Testis (tissue), 2 donors: ENCODE measurements at regions not wholly inside any gene's neighbourhood (a gene's known extent, or its start where the extent isn't known, plus 50 kb on each side); places are given as distances from the start of the nearest gene placed in this dataset.

Source experiments
- CTCF ChIP-seq, 3 experiments: fragments of 450-650 bp in 2 of 3; fragments of 200-600 bp in 1 of 3; sonication (generic) in 1 of 3; IDR thresholded peaks; one replicate each; pipeline ENCODE4 v1.5.1; 2016 to 2019; ENCODE audit warnings: antibody characterized with exemption in 3 of 3, mild to moderate bottlenecking in 2 of 3, moderate library complexity in 1 of 3
- POLR2A ChIP-seq: fragments of 450-650 bp; IDR thresholded peaks from one replicate; pipeline ENCODE4 v1.6.1; 2017; ENCODE audit warnings: antibody characterized with exemption, mild to moderate bottlenecking, moderate library complexity

GRCh38 chrX:111041018-111041462 lies 55.0 kb upstream of the PAK3 start:
- TF ChIP-seq CTCF (IDR thresholded peaks at IDR 0.05), result no peak
- no peak for TF ChIP-seq POLR2A
